NCI-H460 (cell line): ENCODE measurements at regions not wholly inside any gene's neighbourhood (a gene's known extent, or its start where the extent isn't known, plus 50 kb on each side); places are given as distances from the start of the nearest gene placed in this dataset.

Experiments used
- DNase-seq: peaks from one replicate; pipeline ENCODE4 v3.0.0-alpha.2; 2016; ENCODE audit warnings: low read depth; ENCODE audit errors: extremely low read depth

GRCh38 chr18:37662546-37663339 is 97.1 kb upstream of the CELF4 start:
- DNase-seq: no peak

- no peak for DNase-seq
These were observed 96.5 kb upstream of the CELF4 start for GRCh38 chr18:37662099-37662498.

GRCh38 chr18:37661478-37661877 is 95.9 kb upstream of the CELF4 start:
- DNase-seq: no peak

DNA sequence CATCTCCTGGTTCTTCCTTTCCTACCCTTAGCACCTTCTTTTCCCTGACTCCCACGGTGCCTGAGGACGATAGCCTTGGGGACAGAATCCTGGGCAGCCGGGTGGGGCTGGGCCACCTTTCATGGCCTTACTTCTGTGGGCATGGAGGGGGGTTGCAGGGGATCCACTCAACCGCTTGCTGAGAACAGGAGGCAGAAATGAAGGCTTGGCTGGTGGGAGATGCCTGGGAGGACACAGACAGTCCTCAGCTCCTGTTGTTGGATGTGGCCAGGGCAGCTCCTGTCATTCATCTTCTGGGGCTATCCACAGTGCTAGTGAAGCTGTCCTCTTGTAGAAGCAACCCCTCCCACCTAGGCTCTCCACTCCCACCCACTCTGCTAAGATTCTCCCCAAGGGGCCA is 95.5 kb upstream of the CELF4 start:
- no peak for DNase-seq

DNA sequence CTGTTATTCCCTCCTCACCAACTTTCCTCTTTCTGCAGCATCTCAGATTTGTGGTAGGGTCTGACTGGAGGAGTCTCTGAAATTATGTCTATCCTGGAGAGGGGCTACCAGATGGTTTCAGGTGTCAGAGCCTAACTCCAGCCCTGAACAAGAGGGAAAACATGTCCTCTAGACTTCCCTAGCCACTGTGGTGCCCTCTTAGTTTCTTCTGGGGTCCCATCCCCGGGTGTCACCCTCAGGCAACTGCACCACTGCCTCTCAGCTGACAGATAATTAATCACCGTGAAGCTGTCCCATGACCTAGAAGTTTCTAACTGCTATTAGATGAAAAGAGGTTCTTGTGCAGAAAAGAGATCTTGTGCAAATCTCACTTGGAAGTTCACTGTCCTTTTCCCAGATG is 95.1 kb upstream of the CELF4 start:
- DNase-seq: no peak

DNA sequence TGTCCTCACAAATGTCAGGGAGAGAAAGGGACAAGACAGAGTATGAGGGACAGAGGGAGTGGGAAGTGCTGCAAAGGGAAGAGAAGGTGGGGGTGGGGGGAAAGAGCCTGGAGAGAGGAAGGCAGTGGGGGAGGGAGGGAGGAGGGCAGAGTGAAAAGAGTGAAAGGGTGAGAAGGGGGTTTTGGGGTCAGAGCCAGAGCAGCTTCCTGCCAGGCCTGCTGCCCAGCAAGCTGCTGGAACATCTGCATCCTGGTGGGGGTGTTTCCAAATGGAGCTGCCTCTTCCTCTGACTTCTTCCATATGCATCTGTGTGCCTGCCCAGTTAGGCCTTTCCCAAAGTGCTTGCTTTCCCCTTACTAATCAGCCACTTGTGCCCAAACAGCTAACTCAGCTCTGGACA is 94.3 kb upstream of the CELF4 start:
- DNase-seq: no peak

DNA sequence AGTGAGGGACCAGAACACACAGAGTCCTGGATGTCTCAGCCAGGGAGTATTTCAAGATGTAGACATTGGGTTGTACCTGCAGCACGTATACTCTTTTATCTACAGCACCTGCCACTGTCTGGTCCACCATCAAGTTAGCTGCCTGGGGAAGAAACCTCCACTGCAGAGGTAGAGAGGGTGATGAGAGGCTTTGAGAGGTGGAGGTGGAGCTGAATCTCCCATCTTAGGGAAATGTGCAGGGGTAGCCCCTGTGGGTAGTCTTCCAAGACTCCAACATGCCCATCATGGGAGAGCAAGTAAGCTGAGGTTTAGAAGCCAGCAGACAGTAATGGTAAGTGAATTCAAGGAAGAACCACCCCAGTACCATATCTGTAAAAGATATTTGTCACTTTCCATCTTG is 93.3 kb upstream of the CELF4 start:
- no peak for DNase-seq

DNA sequence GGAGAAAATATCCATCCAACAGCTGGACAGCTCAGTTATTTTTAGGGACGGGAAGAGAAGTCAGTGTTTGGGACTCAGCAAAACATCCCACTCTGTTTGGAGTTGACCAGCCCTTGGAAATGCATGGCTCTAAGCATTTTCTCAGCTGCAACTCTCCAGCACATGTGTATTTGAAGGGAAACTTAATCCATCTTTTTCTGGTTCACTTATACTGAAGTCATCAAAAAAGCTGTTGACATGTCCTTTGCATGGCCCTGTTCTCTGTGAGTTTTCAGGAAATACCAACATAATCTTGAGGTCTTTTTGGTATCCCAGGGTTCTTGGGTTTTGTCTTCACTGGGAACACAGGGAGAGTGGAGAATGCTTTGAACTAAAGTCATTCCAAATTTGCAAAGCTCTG is 91.9 kb upstream of the CELF4 start:
- no peak for DNase-seq

DNA sequence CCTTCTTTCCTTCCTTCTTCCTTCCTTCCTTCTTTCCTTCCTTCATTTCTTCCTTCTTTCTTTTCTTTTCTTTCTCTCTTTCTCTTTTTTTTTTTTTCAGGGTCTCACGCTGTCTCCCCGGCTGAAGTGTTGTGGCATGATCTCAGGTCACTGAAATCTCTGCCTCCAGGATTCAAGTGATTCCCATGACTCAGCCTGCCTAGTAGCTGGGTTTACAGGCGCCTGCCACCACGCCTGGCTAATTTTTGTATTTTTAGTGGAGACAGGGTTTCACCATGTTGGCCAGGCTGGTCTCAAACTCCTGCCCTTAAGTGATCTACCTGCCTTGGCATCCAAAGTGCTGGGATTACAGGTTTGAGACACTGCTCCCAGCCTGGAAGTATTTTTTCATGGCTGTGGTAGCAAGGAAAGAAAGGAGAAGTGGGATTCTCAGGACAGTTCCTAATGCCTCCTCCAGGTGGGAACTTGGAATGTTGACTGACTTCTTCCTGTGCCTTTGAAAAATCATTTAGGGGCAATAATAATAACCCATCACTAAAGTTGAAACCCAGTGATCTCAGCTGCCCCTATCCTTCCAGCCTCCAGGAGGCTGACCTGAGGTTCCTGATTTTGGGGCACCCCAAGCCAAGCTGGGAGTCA is 89.3 kb upstream of the CELF4 start:
- DNase-seq: no peak

DNA sequence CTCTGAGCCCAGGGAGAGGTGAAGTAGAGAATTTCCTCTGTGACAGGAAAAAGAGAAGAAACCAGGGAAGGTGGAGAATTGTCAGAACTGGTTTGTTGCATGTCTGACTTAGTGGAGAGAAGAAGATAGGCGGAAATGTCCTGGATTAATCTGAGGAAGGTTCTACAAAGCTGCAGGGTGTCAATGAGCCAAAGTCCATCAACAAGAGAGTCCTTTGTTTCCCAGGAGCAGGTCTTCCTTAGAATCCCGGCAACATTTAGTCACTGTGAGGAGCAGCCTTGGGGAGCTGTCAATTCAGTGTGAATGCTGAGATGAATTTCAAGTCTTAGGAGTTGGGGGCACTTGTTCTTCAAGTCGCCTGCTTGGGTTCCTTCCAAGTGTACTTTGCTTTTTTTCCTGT is 88.4 kb upstream of the CELF4 start:
- no peak for DNase-seq

GRCh38 chr18:37653618-37654017 is 88.0 kb upstream of the CELF4 start:
- no peak for DNase-seq

DNA sequence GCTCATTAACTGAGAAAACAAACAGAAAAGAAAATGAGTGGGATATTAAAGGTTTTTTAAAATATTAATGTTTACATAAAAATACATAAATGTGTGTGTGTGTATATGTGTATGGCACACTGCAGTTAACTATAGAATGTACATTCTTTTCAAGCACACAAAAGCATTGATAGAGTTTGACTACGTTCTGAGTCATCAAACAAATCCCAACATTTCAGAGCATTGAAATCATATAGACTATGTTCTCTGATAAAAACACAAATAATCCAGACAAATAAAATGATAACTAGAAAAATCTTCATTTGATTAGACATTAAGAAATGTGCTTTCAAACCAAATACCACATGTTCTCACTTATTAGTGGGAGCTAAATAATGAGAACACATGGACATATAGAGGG is 84.3 kb upstream of the CELF4 start:
- no peak for DNase-seq

DNA sequence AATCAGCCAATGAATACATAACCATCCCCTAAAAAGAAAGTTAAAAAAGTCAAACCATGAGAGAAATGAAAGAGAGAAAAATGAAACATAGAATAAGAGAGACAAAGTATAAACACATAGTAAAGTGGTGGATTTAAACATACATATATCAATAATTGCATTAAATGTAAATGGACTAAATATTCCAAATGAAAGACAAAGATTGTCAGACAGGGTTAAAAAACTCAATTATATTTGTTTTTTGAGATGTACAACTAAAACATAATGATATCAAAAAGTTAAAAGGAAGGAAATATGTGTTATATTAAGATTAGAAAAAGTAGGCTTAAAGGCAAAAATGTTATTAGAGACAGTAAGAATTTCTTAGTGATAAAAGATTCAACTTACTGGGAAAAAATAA is 83.8 kb upstream of the CELF4 start:
- DNase-seq: no peak

GRCh38 chr18:37641573-37641972 is 76.0 kb upstream of the CELF4 start:
- DNase-seq: no peak

GRCh38 chr18:37640504-37640903 is 74.9 kb upstream of the CELF4 start:
- DNase-seq: no peak

DNA sequence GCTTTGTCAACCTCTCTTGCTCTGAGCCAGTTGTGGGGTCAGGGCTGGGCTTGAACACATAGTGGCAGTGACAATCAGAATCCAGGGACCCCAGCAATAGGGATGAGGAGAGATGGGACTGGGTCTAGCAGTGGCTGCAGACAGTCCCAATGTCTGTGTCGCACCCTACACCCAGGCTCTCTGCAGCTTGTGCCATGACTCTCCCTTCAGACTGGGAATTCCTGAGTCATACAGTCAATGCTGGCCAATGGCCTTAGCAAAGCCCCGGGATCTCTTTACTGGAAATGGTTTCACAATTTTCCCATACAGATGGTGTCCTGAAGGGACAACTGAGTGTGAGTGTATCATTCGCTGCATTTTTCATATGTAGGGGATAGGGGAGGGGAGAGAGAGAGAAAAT is 74.2 kb upstream of the CELF4 start:
- DNase-seq: no peak

DNA sequence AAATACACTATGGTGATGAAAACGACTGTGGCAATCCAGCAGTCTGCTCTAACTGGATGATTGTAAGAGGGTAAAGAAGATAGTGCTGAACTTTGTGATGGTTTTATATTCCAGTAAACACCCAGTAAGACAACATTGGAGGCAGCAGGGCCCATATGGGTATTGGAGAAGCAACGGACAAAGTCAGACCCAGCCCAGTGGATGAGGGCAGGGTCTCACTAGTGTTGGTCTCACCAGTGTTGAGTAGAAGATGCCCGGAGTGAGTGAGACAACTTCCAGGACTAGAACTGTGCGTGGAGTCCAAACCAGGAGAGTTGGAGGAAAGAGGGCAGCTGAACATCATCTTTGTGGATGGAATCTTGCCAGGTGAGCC is 71.9 kb upstream of the CELF4 start:
- DNase-seq: no peak

DNA sequence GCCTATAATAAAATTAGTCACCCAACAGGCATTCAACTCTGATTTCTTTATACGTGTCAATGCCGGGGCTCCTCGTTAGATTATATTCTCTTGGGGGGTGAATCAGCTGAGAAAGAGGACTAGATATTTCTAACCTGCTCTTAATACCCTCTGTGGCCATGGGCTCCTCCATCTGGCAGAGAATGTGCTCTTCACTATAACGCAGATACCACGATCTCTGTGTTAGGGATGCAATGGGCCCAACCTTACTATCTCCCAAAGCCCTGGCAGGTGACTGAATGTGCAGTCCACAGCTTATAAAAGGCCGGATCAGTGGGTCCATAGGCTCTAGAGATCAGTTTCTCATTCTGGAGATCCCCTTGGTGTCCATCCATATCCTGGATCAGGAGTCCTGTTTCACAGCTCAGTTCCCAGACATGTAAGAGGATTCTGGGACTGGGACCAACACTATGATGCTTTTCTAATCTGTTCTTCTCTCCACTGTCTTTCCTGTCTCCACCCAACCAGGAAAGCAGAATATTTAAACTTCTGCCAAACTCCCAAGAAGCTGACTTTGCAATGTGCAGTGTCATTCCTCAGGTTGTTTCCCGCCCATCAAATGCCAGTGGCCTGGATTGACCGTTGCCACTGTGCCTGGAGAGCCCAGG is 71.4 kb upstream of the CELF4 start:
- no peak for DNase-seq

DNA sequence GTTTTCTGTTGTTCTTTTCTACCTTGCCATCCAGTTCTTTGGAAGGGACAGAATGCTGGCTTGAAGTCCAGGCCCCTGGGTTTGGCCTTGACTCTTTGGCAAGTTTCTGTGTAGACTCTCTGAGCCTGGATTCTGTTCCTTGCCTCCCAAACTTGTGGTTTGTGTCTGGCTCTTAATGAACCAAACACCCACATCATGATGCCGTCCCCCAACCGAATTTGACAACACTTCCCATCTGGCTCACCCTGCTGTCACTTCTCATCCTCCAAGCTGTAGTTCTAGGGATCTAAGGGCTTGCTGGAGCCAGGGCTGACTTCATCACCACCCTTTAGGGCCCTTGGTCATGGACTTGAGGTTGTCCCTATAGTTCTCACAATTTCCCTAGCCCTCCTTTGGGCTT is 68.9 kb upstream of the CELF4 start:
- no peak for DNase-seq

DNA sequence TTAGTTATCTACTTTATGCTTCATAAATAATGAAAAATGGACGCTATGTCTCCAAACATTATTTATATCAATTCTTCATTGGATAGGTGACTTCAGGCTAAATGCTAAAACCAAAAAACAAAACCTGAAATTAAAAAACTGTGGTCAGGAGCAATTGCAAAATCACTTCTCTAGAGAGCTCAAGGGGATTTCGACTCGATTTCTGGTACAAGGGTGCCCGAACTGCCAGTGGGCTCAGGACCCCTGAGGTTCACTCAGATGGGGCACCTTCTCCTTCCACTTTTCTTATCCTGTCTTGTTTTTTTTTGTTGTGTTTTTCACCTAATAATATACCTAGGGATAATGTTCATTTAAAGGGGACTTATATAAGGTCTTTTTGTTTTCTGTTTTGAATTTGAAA is 65.8 kb upstream of the CELF4 start:
- no peak for DNase-seq

DNA sequence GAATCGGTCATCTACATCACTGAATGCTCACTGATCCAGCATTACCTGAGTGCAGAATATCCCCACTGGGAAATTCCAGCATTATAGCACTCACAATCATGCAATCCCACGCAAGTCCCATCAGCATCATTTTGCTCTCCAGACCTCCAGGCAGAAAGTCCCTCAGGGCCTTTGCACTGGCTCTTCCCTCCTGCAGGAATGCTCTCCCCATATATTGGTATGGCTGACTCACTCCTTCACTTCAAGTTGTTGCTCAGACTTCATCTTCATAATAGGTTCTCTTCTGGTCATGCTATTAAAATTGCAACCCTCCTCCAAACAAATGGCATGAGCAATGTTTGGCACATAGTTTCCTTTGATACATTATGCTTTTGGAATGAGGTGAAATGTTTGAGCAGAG is 64.7 kb upstream of the CELF4 start:
- DNase-seq: no peak
